Retinal pigment epithelial cell (primary cell): ENCODE measurements at regions not wholly inside any gene's neighbourhood (a gene's known extent, or its start where the extent isn't known, plus 50 kb on each side); places are given as distances from the start of the nearest gene placed in this dataset.

Source experiments
- DNase-seq: peaks from one replicate; pipeline ENCODE4 v3.0.0-alpha.2; 2010; ENCODE audit warnings: low read depth
- H3K4me3 ChIP-seq: 2 replicates; pipeline ENCODE4 v1.5.1; 2011; ENCODE audit warnings: mild to moderate bottlenecking, low read length, control low read depth, moderate library complexity
- CTCF ChIP-seq: conservative IDR thresholded peaks from 2 replicates; pipeline ENCODE4 v1.5.1; 2011; ENCODE audit warnings: low read depth, low read length, control low read depth, inconsistent platforms

GRCh38 chr11:128341280-128342248 lies 245.8 kb downstream of the ETS1 start:
- H3K4me3 ChIP-seq: no peak overlapping the region
- no peak for TF ChIP-seq CTCF
- no peak for DNase-seq

- H3K4me3 ChIP-seq: no peak overlapping the region
- TF ChIP-seq CTCF: no peak
- no peak for DNase-seq
Measured at GRCh38 chr11:128339792-128340191, 247.6 kb downstream of the ETS1 start.

- DNase-seq: no peak
- no peak overlapping the region for H3K4me3 ChIP-seq
- no peak for TF ChIP-seq CTCF
Measured at GRCh38 chr11:128338811-128339210, 248.5 kb downstream of the ETS1 start.

GRCh38 chr11:128336203-128336602 lies 251.2 kb downstream of the ETS1 start:
- TF ChIP-seq CTCF: no peak
- no peak for DNase-seq
- H3K4me3 ChIP-seq: no peak overlapping the region

GRCh38 chr11:128335729-128336128 lies 251.6 kb downstream of the ETS1 start:
- no peak overlapping the region for H3K4me3 ChIP-seq
- no peak for DNase-seq
- no peak for TF ChIP-seq CTCF

GRCh38 chr11:128334311-128335044 lies 252.9 kb downstream of the ETS1 start:
- TF ChIP-seq CTCF: no peak
- no peak for DNase-seq
- no peak overlapping the region for H3K4me3 ChIP-seq

GRCh38 chr11:128331317-128331716 lies 256.0 kb downstream of the ETS1 start:
- no peak for DNase-seq
- no peak for TF ChIP-seq CTCF
- H3K4me3 ChIP-seq: no peak overlapping the region
